GM19395 (cell line): ENCODE measurements at regions not wholly inside any gene's neighbourhood (a gene's known extent, or its start where the extent isn't known, plus 50 kb on each side); places are given as distances from the start of the nearest gene placed in this dataset.
"Not testable (repeated sequence)": the region's sequence is repeated elsewhere in the genome, so short reads cannot be mapped to it uniquely, and the experiment has no call there.

Source experiments
- ATAC-seq: cut with Tn5 transposase; IDR thresholded peaks from one replicate; pipeline ENCODE4 v1.9.1; 2021; ENCODE audit warnings: mild to moderate bottlenecking, moderate library complexity; ENCODE audit not compliant: unreplicated experiment

DNA sequence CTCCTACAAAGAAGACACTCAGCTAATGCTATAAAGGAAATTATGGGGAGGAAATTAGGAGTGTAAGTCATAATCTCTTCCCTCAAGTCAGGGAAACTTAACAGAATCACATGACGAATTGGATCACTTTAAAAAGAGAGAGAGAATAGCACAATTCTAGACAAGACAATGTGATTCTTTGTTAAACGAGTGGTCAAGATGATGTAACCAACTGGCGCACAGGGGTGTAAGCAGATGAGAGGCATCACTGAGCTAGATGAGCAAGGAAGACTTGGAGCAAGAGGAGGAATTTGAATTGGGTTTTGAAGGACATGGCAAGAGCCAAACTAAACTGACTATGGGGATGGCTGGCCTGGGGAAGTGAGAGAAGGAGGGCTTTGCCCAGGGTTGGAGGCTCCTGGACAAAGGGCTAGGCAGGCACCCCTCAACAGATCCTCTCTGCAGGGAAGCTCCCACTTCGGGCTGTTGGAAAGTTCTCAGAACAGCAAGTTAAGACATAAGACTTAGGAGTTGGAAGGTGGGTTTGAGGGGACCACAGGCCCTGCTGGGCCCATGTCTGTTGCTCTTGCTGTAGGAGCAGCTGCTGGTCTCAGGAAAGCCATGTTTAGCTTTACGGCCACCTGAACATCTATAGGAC lies 123.9 kb upstream of the GRIK3 start:
- ATAC-seq: no peak

DNA sequence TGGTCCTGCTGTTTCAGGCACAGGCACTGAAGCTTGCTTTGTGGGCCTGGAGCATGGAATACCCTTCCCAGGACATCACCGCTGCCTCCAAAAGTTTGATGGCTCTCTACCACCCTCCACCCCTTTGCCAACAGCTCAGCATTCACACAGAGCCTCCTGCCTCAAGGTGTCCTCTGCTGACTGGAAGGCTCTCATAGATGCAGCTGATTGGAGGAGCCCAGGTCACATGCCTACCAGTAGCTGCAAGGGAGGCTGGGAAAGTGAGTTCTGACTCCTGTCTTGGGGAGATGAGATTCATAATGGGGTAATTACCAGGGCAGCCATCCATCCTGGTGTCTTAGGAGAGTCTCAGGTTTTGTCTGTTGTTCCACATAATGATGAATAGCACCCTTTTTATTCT lies 124.8 kb upstream of the GRIK3 start:
- ATAC-seq: no peak

DNA sequence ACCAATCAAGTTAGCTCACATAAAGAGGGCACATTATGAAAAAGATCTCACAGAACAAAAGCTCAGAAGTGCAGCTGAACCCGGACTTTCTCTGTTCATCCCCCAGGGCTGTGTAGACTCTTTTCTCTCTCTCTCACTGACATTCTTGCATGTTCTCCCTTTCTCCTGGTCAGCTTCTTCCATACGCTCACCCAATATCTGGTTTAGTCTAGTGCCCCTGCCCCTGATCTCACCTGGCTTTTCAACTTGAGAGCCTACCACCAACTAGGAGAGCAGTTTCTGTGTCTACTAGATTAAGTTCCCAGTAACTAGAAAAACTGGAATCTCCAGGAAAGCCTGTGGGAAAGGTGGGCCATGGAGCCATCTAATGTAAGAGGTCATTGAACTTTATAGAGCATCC lies 126.9 kb upstream of the GRIK3 start:
- no peak for ATAC-seq

DNA sequence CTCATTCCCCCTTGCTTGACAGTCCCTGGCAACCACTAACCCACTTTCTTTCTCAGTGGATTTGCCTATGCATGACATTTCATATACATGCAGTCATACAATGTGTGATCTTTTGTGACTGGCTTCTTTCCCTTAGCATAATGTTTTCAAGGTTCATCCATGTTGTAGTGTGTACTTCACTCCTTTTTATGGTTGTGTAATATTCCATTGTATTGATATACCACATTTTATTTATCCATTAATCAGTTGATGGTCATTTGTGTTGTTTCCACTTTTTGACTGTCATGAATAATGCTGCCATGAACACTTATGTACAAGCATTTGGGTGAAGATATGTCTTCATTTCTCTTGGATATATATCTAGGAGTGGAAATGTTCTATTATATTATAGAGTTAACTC lies 127.7 kb upstream of the GRIK3 start:
- no peak for ATAC-seq

DNA sequence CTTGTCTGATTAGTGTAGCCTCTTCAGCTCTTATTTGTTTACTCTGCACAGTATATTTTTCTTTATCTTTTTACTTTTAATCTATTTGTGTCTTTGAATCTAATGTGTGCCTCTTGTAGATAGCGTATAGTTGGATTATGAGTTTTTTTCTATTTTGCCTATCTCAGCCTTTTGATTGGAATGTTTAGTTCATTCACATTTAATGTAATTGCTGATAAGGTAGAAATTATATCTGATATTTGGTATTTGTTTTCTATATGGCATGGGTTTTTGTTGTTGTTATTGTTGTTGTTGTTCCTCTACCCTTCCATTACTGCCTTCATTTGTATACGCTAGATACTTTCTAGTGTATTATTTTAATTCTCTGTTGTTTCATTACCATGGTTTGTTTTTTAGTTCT lies 131.7 kb upstream of the GRIK3 start:
- ATAC-seq: no peak

DNA sequence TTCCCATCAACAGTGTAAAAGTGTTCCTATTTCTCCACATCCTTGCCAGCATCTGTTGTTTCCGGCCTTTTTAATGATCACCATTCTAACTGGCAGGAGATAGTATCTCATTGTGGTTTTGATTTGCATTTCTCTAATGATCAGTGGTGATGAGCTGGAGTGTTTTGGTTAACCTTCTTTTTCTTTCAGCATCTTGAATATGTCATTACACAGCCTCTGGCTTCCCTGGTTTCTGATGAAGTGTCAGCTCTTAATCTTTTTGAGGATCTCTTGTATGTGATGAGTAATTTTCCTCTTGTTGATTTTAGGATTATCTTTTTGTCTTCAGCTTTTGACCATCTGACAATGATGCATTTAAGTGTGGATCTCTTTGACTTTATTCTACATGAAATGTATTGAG lies 133.2 kb upstream of the GRIK3 start:
- ATAC-seq: no peak

DNA sequence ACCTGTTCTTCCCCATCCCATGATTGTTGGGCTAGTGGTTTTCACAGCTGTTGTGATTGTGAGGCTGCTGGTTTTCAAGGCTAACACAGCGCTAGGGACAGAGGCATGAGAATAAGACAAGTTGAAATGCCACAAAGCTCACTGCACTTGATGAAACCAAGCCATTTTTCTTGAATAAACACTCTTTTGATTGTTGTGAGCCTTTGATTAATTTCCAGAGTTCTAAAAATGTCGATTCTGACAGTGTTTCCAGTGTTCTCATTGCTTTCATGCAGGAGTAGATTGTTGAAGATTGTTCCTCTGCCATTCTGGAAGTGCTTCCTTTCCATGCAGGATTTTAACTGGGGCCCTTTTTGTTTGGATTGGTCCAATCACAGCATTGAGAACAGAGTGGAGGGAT lies 134.9 kb upstream of the GRIK3 start:
- no peak for ATAC-seq

DNA sequence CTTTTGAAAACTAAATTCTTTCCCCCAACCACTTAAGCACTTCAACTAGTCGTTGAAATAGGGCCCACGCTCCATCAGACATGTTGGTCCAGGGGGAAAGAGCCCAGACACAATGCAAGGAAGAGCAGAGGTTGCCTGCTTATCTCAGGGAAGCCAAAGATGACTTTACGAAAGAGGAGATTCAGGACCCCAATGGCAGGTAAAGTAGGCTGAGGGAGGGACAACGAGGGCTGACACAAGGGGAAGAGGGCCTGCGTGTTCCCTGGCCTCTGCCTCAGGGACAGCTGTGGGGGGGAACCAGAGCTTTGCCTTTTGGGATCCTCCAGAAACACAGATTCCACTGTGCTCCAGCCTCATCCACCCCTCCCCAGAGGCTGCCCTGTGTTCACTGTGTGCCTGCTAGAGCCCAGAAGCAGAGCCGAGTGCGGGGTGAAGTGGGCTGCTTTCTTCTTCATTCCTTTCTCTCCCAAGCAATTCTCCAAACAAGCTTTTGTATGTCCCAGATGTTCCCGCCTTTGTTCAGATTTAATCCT lies 135.5 kb upstream of the GRIK3 start:
- ATAC-seq: no peak

DNA sequence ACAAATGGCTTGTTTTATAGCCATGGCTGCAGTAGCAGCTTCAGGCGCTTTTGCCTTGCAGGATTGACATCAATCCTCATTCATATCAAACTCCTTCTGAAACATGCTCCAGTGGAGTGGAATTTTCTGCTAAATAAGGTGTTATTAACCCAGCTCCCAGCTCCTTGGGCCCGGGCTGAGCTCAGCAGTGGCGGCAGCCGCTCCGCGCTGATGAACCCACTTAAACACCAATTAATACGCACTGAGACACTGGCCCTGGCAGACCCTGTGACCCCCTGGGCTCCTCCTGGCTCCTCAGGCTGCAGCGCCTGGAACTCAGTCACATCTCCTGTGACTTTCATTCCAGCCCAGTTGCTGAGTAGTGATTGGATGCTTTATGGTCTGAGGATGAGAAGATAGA lies 137.4 kb upstream of the GRIK3 start:
- ATAC-seq: no peak

DNA sequence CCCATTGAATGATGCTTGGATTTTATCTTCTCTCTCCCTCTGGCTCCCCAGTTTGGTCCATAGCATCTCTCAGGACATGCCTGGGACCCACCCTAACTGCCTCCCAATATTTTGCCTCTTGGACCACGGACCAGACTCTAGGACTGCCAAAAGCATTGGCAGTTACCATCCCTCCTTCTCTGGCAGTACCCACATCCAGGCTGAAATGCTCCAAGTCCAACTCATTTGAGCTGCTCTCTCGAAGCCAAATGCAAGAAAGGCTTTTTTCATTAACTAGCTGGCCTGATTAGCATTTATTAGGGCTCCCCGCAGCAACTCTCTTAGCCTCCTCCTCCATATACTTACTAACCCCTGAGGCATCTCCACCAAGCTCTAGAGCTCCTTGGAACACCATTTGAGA lies 140.0 kb upstream of the GRIK3 start:
- ATAC-seq: no peak

DNA sequence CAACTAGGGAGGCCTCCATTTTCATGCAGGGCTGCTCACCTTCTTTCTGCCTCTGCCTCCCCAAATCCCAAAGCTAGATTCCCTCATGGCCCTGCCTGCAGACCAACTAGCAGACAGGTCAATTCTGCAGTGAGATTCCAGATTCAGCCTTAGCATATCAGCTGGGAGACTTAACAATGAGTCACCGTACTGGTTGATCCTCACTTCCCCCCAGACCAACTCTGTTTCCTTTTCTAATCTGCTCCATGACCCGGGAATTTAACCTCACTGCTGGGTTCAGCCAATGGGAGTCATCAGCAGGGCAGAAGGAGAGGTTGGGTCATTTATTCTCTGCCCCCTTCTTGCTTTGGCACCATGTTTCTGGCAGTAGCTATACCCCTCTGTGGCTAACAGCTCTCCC lies 140.6 kb upstream of the GRIK3 start:
- ATAC-seq: no peak

DNA sequence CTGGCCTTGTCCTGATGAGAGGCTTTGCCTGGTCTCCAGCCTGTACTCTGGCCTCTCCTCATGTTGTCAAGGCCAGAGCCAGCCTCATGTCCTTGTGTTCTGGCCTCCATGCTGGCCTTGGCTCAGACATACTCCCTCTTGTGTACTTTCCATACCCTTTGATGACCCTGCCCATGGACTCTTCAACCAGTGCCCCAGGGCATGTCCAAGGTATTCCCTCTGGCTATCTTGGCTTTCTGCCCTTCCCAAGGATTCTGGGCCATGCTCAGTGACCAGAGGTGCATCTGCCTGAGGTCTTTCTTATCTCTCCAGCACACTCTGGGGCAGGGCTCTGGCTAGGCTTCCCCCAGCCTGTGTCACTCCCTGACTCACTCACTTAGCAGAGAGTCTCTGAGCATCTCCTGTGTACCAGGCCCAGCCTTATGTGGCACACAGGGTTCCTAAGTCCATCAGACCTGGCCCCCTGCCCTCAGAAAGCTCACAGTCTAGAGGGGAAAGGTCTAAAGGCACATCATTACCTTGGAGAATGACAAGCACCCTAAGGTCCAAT lies 141.4 kb upstream of the GRIK3 start:
- no peak for ATAC-seq

DNA sequence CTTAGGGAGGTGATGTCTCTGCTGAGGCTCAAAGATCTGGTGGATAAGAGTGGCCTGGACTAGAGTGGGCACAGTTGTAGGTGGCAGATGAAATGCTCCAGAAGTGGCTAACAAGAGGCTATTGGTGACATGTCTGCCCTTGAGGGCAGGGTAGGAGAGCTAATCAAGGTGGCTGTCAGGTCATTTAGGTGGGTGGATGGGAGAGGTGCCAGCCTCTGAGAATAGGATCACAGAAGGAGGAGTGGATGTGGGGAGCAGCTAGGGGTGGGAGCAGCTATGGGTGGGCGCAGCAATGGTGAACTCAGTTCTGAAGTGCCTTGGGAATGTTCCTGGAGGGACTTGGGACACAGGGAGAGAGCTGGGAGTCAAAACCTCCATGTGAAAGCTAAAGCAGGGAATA lies 142.0 kb upstream of the GRIK3 start:
- ATAC-seq: no peak

DNA sequence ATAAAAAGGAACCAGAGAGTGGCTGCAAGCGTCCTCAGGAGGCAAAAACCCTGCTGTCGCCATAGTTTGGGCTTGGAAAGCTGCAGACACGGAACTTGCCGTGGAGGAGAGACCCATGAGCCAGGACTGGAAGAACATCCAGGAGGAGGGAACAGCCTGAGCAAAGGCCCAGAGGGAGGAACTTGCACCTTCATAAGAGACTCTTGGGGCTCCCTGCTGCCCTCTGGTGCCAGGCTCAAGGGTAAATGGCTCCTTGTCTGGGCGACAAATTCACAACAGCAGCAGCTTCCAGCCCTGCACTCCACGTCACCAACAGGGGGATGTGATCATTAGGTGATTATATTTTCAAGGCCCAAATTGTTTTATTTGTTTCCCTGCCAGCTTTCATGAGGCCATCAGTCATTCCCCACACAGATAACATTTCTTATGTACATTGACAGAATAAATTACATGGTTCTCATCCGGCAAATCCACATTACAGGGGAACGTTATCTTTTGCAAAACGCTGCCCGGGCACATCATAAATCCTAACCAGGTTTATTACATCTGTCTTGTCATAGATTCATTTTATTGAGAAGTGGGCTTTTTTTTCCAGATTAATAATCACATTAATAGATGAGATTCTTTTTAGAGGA lies 143.0 kb upstream of the GRIK3 start:
- ATAC-seq: no peak

DNA sequence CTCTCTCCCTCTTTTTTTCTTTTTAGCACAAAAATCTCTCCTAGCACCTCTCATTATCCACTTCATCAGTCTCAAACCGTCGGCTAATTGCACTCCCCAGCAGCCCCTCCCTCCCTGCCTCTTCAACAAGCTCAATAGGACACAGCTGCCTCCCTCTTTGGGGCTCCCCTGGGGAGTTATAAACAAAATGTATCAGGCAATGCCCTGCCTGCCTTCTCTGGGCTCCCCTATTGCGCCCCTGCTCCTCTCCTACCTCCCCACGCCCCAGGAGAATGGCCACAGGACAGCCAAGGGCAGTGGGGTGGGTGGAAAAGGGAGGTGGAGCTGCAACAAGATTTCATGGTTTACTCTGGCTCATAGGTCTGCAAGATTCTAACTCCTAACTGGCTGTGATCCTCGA lies 147.1 kb upstream of the GRIK3 start:
- ATAC-seq: no peak

DNA sequence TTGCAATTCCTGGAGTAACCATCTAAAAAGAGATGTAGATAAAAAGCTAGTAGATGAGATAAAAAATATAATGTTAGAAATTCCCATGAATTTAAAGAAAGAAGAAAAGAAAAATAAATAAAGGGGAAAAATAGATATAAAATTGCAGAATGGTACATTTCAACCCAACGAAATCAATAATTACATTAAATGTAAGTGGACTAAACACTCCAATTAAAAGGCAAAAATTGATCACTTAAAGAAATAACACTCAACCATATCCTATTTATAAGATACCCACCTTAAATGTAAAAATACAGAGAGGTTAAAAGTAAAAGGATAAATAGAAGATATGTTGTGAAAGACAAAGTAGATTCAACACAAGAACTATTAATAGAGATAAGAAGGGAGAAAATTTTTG lies 150.5 kb upstream of the GRIK3 start:
- ATAC-seq: no peak

DNA sequence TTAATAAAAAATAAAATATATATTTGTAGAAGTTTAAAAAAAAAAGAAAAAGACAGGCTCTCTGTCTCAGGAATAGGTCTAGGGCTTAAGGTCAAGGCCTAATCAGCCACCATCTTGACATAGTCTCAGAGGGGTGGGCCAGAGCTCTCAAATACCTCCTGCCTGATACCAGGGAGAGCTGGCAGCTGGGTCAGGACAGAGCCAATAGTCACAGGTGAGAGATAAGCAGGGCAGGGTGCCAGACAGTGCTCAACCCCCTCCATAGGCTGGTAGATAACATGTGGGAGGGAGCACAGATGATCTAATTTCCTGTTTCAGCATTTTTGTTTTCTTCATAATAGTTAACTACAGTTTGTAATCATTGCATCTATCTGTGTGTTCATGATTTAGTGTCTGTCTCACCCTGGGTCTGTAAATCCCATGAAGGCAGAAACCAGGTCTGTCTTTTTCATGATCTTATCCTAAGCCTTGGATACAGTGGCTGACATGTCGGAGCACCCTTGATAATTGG lies 152.0 kb upstream of the GRIK3 start:
- ATAC-seq: no peak

DNA sequence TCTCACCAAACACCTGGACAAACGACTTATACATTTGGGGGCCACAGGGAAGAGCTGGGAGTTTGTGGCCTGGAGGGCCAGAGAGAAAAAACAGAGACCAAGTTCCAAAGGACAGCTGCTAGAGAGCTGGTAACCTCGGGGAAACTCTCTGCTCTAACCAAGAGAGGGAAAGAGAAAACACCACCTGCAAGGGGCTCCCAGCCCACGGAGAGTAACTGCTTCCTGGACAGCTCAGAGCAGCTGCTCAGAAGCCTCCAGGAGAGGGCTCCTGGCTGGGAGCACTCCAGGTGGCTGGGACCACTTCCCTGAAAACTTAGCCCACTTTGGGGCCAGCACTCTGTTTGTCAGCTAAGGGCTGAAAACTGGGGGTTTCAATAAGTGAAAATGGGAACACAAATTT lies 154.8 kb upstream of the GRIK3 start:
- ATAC-seq: no peak

DNA sequence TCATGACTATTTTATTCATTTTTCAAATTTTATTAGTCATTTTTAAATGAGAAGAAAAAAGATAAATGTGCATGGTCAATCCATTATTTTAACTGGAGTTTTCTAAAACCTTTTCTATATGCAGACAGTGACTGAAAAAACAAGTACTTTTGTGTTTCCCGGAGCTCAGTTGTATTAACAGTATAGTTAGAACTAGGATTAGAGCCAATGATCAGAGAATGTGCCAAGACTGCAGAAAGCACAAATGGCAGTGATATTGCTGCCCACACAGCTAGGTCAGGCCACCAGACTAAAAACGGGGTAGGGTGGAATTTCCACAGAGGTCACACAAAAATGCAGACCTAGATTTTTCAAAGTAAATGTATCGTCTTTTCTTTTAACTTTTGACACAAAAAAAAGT lies 163.1 kb upstream of the GRIK3 start:
- ATAC-seq: no peak

DNA sequence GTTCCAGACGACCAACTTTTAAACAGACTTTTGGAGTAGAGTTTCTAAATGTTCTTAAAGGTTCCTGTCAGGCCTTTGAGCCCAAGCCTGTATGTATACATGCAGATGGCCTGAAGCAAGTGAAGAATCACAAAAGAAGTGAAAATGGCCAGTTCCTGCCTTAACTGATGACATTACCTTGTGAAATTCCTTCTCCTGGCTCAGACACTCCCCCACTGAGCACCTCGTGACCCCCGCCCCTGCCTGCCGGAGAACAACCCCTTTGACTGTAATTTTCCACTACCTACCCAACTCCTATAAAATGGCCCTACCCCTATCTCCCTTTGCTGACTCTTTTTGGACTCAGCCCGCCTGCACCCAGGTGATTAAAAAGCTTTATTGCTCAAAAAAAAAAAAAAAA lies 180.0 kb upstream of the GRIK3 start:
- ATAC-seq: not testable (repeated sequence)

DNA sequence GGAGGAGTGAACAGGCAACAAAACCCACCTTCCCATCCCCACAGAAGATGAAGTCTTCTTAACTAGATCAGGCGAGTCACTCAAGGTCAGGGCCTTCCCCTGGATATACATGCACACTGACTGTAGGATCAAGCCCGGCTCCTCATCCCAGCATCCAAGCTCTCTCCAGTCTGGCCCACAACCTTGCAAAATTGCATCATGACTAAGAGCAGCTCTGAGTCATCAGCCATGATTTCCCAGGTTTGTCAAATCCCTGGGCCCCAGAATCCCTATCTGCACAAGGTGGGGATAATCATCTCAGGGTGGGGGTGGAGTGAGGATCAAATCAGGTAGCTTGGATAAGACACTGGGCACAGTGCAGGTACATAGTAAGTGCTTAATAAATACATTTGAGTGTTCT lies 199.3 kb upstream of the GRIK3 start:
- ATAC-seq: no peak

DNA sequence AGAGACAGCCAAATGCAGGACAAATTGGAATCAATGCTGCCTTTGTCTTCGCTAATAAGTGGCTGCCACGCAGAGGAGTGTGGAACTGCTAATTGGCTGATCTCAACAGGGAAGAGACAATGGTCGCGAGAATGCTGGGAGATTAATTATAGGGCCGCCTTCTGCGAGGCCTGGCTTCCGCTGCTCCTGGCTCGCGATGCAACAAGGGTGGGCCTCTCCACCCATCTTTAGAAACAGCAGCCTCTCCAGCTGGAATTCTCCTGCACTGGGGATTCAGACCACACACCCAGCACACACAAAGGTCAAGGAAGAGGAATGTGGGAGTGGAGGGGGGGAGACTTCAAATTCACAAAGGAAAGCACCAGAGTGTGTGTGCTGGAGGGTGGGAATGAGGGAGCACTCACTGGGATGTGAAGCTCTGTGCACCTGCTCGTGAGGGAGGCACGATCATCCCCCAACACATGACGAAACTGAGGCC lies 200.7 kb upstream of the GRIK3 start:
- ATAC-seq: no peak
